Parathyroid adenoma (tissue), 2 donors: ENCODE measurements at regions not wholly inside any gene's neighbourhood (a gene's known extent, or its start where the extent isn't known, plus 50 kb on each side); places are given as distances from the start of the nearest gene placed in this dataset.

Experiments
- H2AFZ ChIP-seq: fragments of 300-600 bp; sonication (generic); one replicate; pipeline ENCODE4 v1.7.0; 2017; ENCODE audit warnings: antibody characterized with exemption, mild to moderate bottlenecking
- H3K27ac ChIP-seq: fragments of 300-600 bp; sonication (generic); one replicate; pipeline ENCODE4 v1.7.0; 2017
- H3K27me3 ChIP-seq: fragments of 300-600 bp; sonication (generic); one replicate; pipeline ENCODE4 v1.7.0; 2017; ENCODE audit warnings: low read length; ENCODE audit not compliant: control insufficient read depth, insufficient read depth
- H3K36me3 ChIP-seq: fragments of 300-600 bp; sonication (generic); one replicate; pipeline ENCODE4 v1.7.0; 2017; ENCODE audit warnings: low read length; ENCODE audit not compliant: control insufficient read depth, insufficient read depth
- H3K4me1 ChIP-seq: fragments of 300-600 bp; sonication (generic); one replicate; pipeline ENCODE4 v1.7.0; 2017; ENCODE audit warnings: control low read depth
- H3K4me2 ChIP-seq: fragments of 300-600 bp; sonication (generic); one replicate; pipeline ENCODE4 v1.7.0; 2017; ENCODE audit warnings: low read length
- H3K4me3 ChIP-seq: fragments of 300-600 bp; sonication (generic); one replicate; pipeline ENCODE4 v1.7.0; 2017; ENCODE audit warnings: low read depth, low read length
- H3K79me2 ChIP-seq: fragments of 300-600 bp; sonication (generic); one replicate; pipeline ENCODE4 v1.7.0; 2017; ENCODE audit warnings: control low read depth
- H3K9ac ChIP-seq: fragments of 300-600 bp; sonication (generic); one replicate; pipeline ENCODE4 v1.7.0; 2017; ENCODE audit warnings: mild to moderate bottlenecking
- H3K9me3 ChIP-seq: fragments of 300-600 bp; sonication (generic); one replicate; pipeline ENCODE4 v1.7.0; 2017; ENCODE audit warnings: low read length; ENCODE audit not compliant: control insufficient read depth
- CTCF ChIP-seq: fragments of 300-600 bp; sonication (generic); IDR thresholded peaks from one replicate; pipeline ENCODE4 v1.7.0; 2017; ENCODE audit warnings: antibody characterized with exemption, mild to moderate bottlenecking
- donor health status: primary hyperparathyroidism.

DNA sequence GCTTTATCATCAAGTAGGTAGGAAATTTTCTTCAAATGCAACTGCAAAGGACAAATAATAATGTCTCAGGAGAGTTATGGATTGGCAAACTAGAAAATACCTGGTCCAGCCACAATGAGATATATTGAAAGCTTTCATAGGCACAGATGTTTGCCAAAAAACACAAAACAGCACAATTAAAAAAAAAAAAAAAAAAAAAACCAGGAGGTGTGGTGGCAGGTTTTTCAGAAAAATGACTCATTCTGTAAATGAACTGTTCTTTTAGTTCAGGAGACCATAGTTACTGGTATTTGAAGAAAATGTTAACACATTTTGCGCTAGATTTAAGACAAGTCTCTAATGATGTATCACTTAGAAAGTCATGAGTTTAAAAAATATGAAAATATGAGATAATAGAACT is 55.0 kb upstream of the JCAD start:
- Histone ChIP-seq H3K27ac (no peak overlapping the region), H3K27me3 (no peaks in the 10 kb centered on the region), H3K36me3 (no peaks in the 10 kb centered on the region), H3K4me3 (no peak overlapping the region), H3K9ac (no peak overlapping the region), H2AFZ (no peak overlapping the region), H3K4me1 (peaks cover 5% of the 10 kb centered on the region), H3K9me3 (no peaks in the 10 kb centered on the region), H3K79me2 (no peaks in the 10 kb centered on the region), H3K4me2 (no peak overlapping the region)
- TF ChIP-seq CTCF, result no peak

- Histone ChIP-seq H3K9me3 (no peaks in the 10 kb centered on the region), H2AFZ (no peak overlapping the region), H3K27me3 (no peaks in the 10 kb centered on the region), H3K9ac (no peak overlapping the region), H3K4me2 (no peak overlapping the region), H3K4me1 (peaks cover 5% of the 10 kb centered on the region), H3K4me3 (no peak overlapping the region), H3K36me3 (no peaks in the 10 kb centered on the region), H3K79me2 (no peaks in the 10 kb centered on the region), H3K27ac (no peak overlapping the region)
- TF ChIP-seq CTCF, result no peak
These were observed 52.1 kb upstream of the JCAD start for GRCh38 chr10:30111340-30112022.
